H1 (cell line): ENCODE measurements at regions not wholly inside any gene's neighbourhood (a gene's known extent, or its start where the extent isn't known, plus 50 kb on each side); places are given as distances from the start of the nearest gene placed in this dataset.

Source experiments
- CTCF ChIA-PET: fragments of 300-600 bp; sonication (Branson Sonifier 250); formaldehyde crosslinking; loops from one replicate; lab custom pipeline; 2021; ENCODE audit not compliant: partially characterized antibody; lab: Charles Lee
- POLR2A ChIA-PET: fragments of 300-600 bp; sonication (Branson Sonifier 250); formaldehyde crosslinking; loops from one replicate; lab custom pipeline; 2021; ENCODE audit warnings: inconsistent platforms; ENCODE audit not compliant: partially characterized antibody; lab: Charles Lee
- DNase-seq, 2 experiments: peaks; one replicate each; pipeline versions ENCODE4 v3.0.0 to v3.0.0-alpha.2; 2010 to 2022; ENCODE audit warnings: low spot score in 2 of 2, low read depth in 1 of 2, mixed read lengths in 1 of 2
- FAIRE-seq: peaks from 2 replicates; lab custom pipeline; 2011; peaks lifted over from hg19 to GRCh38; lab: Jason Lieb, UNC
- H2AFZ ChIP-seq: 2 replicates; pipeline ENCODE4 v1.8.1; 2012; ENCODE audit warnings: low read length, inconsistent platforms
- H2AK5ac ChIP-seq: 2 replicates; pipeline ENCODE4 v1.6.1; 2013; ENCODE audit warnings: low read depth, low read length
- H2BK120ac ChIP-seq: replicated peaks from 2 replicates; pipeline ENCODE3; 2013; ENCODE audit warnings: low read depth, low read length, inconsistent platforms
- H2BK12ac ChIP-seq: 2 replicates; pipeline ENCODE4 v1.6.1; 2013; ENCODE audit warnings: low read depth, low read length
- H2BK15ac ChIP-seq: 2 replicates; pipeline ENCODE4 v1.6.1; 2013; ENCODE audit warnings: low read length
- H2BK20ac ChIP-seq: 2 replicates; pipeline ENCODE4 v1.6.1; 2013; ENCODE audit warnings: low read length
- H2BK5ac ChIP-seq: 2 replicates; pipeline ENCODE4 v1.6.1; 2013; ENCODE audit warnings: low read depth, low read length
- H3K14ac ChIP-seq: 2 replicates; pipeline ENCODE4 v1.6.1; 2013; ENCODE audit warnings: inconsistent platforms; ENCODE audit not compliant: insufficient read length
- H3K18ac ChIP-seq: 2 replicates; pipeline ENCODE4 v1.6.1; 2013; ENCODE audit warnings: low read length; ENCODE audit errors: extremely low read depth
- H3K23ac ChIP-seq: 2 replicates; pipeline ENCODE4 v1.6.1; 2013; ENCODE audit warnings: inconsistent platforms; ENCODE audit not compliant: insufficient read length
- H3K23me2 ChIP-seq: 2 replicates; pipeline ENCODE4 v1.6.1; 2013; ENCODE audit warnings: low read depth, low read length
- H3K27ac ChIP-seq: 2 replicates; pipeline ENCODE4 v1.6.1; 2011; ENCODE audit warnings: low read depth, low read length, inconsistent platforms
- H3K27me3 ChIP-seq, 4 experiments: replicated peaks in 1 of 4; 1 replicate in 1 of 4; 2 replicates in 3 of 4; pipeline versions ENCODE4 v1.6.1 to v1.8.1; 2011 to 2013; ENCODE audit warnings: low read length in 3 of 4, mild to moderate bottlenecking in 3 of 4, inconsistent platforms in 2 of 4, mixed read lengths in 2 of 4, moderate library complexity in 1 of 4; ENCODE audit not compliant: control insufficient read depth in 3 of 4, insufficient read depth in 3 of 4; ENCODE audit errors: extremely low read depth in 1 of 4
- H3K36me3 ChIP-seq, 4 experiments: 2 replicates each; pipeline versions ENCODE4 v1.6.1 to v1.8.1; 2011 to 2013; ENCODE audit warnings: mild to moderate bottlenecking in 4 of 4, low read length in 3 of 4, moderate library complexity in 2 of 4, control low read depth in 1 of 4, inconsistent platforms in 1 of 4; ENCODE audit not compliant: insufficient read depth in 4 of 4, control insufficient read depth in 2 of 4
- H3K4ac ChIP-seq: replicated peaks from 2 replicates; pipeline ENCODE3; 2013; ENCODE audit warnings: low read length, low read depth, mixed read lengths, inconsistent platforms; ENCODE audit not compliant: insufficient read length
- H3K4me1 ChIP-seq, 4 experiments: replicated peaks in 1 of 4; 1 replicate in 1 of 4; 2 replicates in 3 of 4; pipeline versions ENCODE4 v1.6.1 to v1.8.1; 2011 to 2013; ENCODE audit warnings: low read length in 3 of 4, inconsistent platforms in 2 of 4, mixed read lengths in 1 of 4; ENCODE audit not compliant: insufficient read depth in 4 of 4, control insufficient read depth in 3 of 4
- H3K4me2 ChIP-seq, 2 experiments: 2 replicates each; pipeline versions ENCODE4 v1.6.1 to v1.8.1; 2011 to 2013; ENCODE audit warnings: low read depth in 2 of 2, low read length in 2 of 2, control low read depth in 1 of 2, inconsistent platforms in 1 of 2, mild to moderate bottlenecking in 1 of 2; ENCODE audit not compliant: insufficient read depth in 1 of 2
- H3K4me3 ChIP-seq, 4 experiments: fragments of 200-600, 300-600 bp in 1 of 4; sonication (generic), shearing (Covaris generic), sonication (Bioruptor Twin) in 1 of 4; 2 replicates each; pipeline versions ENCODE4 v1.5.1 to v1.8.1; 2011 to 2016; ENCODE audit warnings: low read length in 4 of 4, low read depth in 3 of 4, control low read depth in 2 of 4, inconsistent platforms in 2 of 4, mild to moderate bottlenecking in 2 of 4, mixed read lengths in 1 of 4, moderate library complexity in 1 of 4; ENCODE audit not compliant: insufficient read depth in 2 of 4; ENCODE audit errors: extremely low read depth in 1 of 4
- H3K56ac ChIP-seq: replicated peaks from 2 replicates; pipeline ENCODE3; 2013; ENCODE audit warnings: low read depth, mild to moderate bottlenecking, mixed read lengths, low read length, inconsistent platforms; ENCODE audit not compliant: insufficient read length
- H3K79me1 ChIP-seq: 2 replicates; pipeline ENCODE4 v1.6.1; 2013; ENCODE audit warnings: low read depth, low read length, control low read depth
- H3K79me2 ChIP-seq, 2 experiments: 2 replicates each; pipeline versions ENCODE4 v1.6.1 to v1.8.1; 2012 to 2013; ENCODE audit warnings: low read length in 2 of 2, mild to moderate bottlenecking in 2 of 2, inconsistent platforms in 1 of 2; ENCODE audit not compliant: insufficient read depth in 2 of 2, control insufficient read depth in 1 of 2
- H3K9ac ChIP-seq, 4 experiments: replicated peaks in 1 of 4; 1 replicate in 1 of 4; 2 replicates in 3 of 4; pipeline versions ENCODE4 v1.6.1 to v1.8.1; 2011 to 2013; ENCODE audit warnings: low read depth in 3 of 4, low read length in 3 of 4, control low read depth in 2 of 4, mild to moderate bottlenecking in 2 of 4, moderate library complexity in 2 of 4, inconsistent platforms in 1 of 4; ENCODE audit errors: extremely low read depth in 1 of 4
- H3K9me3 ChIP-seq, 2 experiments: 2 replicates each; pipeline versions ENCODE4 v1.6.1 to v1.8.1; 2012 to 2013; ENCODE audit warnings: mild to moderate bottlenecking in 2 of 2, moderate library complexity in 2 of 2, control low read depth in 1 of 2, inconsistent platforms in 1 of 2, low read depth in 1 of 2, low read length in 1 of 2, mixed read lengths in 1 of 2; ENCODE audit not compliant: insufficient read depth in 2 of 2
- H4K20me1 ChIP-seq, 2 experiments: replicated peaks in 1 of 2; 2 replicates each; pipeline versions ENCODE3 to v1.8.1; 2011 to 2013; ENCODE audit warnings: inconsistent platforms in 2 of 2, low read length in 2 of 2, mild to moderate bottlenecking in 1 of 2; ENCODE audit not compliant: insufficient read depth in 2 of 2, control insufficient read depth in 1 of 2
- H4K5ac ChIP-seq: 2 replicates; pipeline ENCODE4 v1.6.1; 2013; ENCODE audit warnings: low read length, low read depth, mixed read lengths, inconsistent platforms; ENCODE audit not compliant: insufficient read length
- H4K8ac ChIP-seq: 2 replicates; pipeline ENCODE4 v1.8.0; 2013; ENCODE audit warnings: mild to moderate bottlenecking, moderate library complexity, low read length, inconsistent platforms; ENCODE audit not compliant: insufficient read depth; ENCODE audit errors: extremely low read depth
- H4K91ac ChIP-seq: replicated peaks from 2 replicates; pipeline ENCODE3; 2013; ENCODE audit warnings: low read length, mixed read lengths, inconsistent platforms; ENCODE audit not compliant: insufficient read length
- CHD2 ChIP-seq: IDR thresholded peaks from 2 replicates; pipeline ENCODE4 v1.6.1; 2012; ENCODE audit warnings: low read length, improper control_type of control experiment
- HDAC6 ChIP-seq: IDR thresholded peaks from one replicate; pipeline ENCODE4 v1.7.1; 2012; ENCODE audit warnings: low read depth, mild to moderate bottlenecking, inconsistent platforms, low read length, moderate library complexity
- JUN ChIP-seq: IDR thresholded peaks from 2 replicates; pipeline ENCODE4 v1.6.1; 2011; ENCODE audit warnings: low read depth, mild to moderate bottlenecking, improper control_type of control experiment, low read length
- PHF8 ChIP-seq: fragments of 200-600 bp; sonication (generic); conservative IDR thresholded peaks from 2 replicates; pipeline ENCODE4 v1.7.1; 2012; ENCODE audit warnings: low read depth, mild to moderate bottlenecking, inconsistent platforms, low read length, moderate library complexity
- RAD21 ChIP-seq, 2 experiments: IDR thresholded peaks in 1 of 2; conservative IDR thresholded peaks in 1 of 2; 2 replicates each; pipeline ENCODE4 v1.6.1; 2011; ENCODE audit warnings: low read depth in 2 of 2, low read length in 2 of 2, improper control_type of control experiment in 1 of 2, inconsistent platforms in 1 of 2, mild to moderate bottlenecking in 1 of 2, moderate library complexity in 1 of 2
- RBBP5 ChIP-seq: IDR thresholded peaks from 2 replicates; pipeline ENCODE4 v1.7.1; 2012; ENCODE audit warnings: low read depth, mild to moderate bottlenecking, inconsistent platforms, low read length, moderate library complexity, borderline replicate concordance
- TF ChIP-seq, protein P1 (sequence below): IDR thresholded peaks from 2 replicates; pipeline ENCODE4 v1.6.1; 2012; ENCODE audit warnings: low read length, inconsistent platforms

DNA sequence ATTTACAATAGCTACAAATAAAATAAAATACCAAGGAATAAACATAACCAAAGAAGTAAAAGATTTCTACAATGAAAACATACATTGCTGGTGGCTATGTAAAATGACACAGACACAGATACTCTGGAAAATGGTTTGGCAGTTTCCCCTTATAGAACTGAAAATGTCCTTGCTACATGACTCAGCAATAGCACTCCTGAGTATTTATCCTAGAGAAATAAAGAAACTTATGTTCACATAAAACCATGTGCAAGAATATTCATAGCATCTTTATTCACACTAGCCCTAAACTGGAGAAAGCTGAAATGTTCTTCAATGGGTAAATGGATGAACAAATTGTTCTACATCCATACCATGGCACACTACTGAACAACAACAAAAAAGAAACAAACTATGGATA lies 100.2 kb upstream of the RFC3 start:
- CTCF ChIA-PET = interaction anchor here (0.7 kb wide), 1 partner anchor 219 kb away, joined by 3 read pairs; no protein-coding TSS in a partner anchor
- TF ChIP-seq RBBP5 (no peak), PHF8 (no peak), RAD21 (IDR thresholded peaks at IDR 0.05 in 1 of 2, conservative IDR thresholded peaks at IDR 0.05 in 1 of 2; ENCODE audit: low read depth in 2 of 2, low read length in 2 of 2) (no peak), CHD2 (no peak), HDAC6 (no peak), JUN (no peak)
- TF ChIP-seq, protein P1, sequence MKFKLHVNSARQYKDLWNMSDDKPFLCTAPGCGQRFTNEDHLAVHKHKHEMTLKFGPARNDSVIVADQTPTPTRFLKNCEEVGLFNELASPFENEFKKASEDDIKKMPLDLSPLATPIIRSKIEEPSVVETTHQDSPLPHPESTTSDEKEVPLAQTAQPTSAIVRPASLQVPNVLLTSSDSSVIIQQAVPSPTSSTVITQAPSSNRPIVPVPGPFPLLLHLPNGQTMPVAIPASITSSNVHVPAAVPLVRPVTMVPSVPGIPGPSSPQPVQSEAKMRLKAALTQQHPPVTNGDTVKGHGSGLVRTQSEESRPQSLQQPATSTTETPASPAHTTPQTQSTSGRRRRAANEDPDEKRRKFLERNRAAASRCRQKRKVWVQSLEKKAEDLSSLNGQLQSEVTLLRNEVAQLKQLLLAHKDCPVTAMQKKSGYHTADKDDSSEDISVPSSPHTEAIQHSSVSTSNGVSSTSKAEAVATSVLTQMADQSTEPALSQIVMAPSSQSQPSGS = no peak

More for the DNA sequence above, 100.2 kb upstream of the RFC3 start:
- POLR2A ChIA-PET = no interaction called here
- H4K8ac ChIP-seq = no peak overlapping the region
- H2BK12ac ChIP-seq = no peak overlapping the region
- H2AFZ ChIP-seq = no peak overlapping the region
- no peak overlapping the region for H4K91ac ChIP-seq
- no peak overlapping the region for H2AK5ac ChIP-seq
- no peaks in the 10 kb centered on the region for H4K20me1 ChIP-seq
- no peak overlapping the region for H3K9ac ChIP-seq
- no peaks in the 10 kb centered on the region for H3K27me3 ChIP-seq
- H3K4me1 ChIP-seq = no peaks in the 10 kb centered on the region
- H3K4me2 ChIP-seq = no peak overlapping the region
- H2BK120ac ChIP-seq = no peak overlapping the region
- H3K23me2 ChIP-seq = no peaks in the 10 kb centered on the region
- H2BK20ac ChIP-seq = no peak overlapping the region
- H3K23ac ChIP-seq = no peak overlapping the region
- no peak overlapping the region for H2BK15ac ChIP-seq
- no peak overlapping the region for H4K5ac ChIP-seq
- DNase-seq = no peak
- H3K56ac ChIP-seq = no peak overlapping the region
- H3K79me2 ChIP-seq = no peaks in the 10 kb centered on the region
- FAIRE-seq = no peak
- H3K18ac ChIP-seq = no peak overlapping the region
- H3K4me3 ChIP-seq = no peak overlapping the region
- no peaks in the 10 kb centered on the region for H3K79me1 ChIP-seq
- no peaks in the 10 kb centered on the region for H3K9me3 ChIP-seq
- H3K14ac ChIP-seq = no peak overlapping the region
- no peak overlapping the region for H2BK5ac ChIP-seq
- no peak overlapping the region for H3K4ac ChIP-seq
- no peak overlapping the region for H3K27ac ChIP-seq
- no peaks in the 10 kb centered on the region for H3K36me3 ChIP-seq
